GM03348 (cell line): ENCODE measurements at regions not wholly inside any gene's neighbourhood (a gene's known extent, or its start where the extent isn't known, plus 50 kb on each side); places are given as distances from the start of the nearest gene placed in this dataset.

Experiments used
- DNase-seq: peaks from one replicate; pipeline ENCODE4 v3.0.0; 2012; ENCODE audit warnings: low spot score

- peak; percentile 26 for DNase-seq
Observed at GRCh38 chr11:128095466-128095981, 491.8 kb downstream of the ETS1 start.

DNA sequence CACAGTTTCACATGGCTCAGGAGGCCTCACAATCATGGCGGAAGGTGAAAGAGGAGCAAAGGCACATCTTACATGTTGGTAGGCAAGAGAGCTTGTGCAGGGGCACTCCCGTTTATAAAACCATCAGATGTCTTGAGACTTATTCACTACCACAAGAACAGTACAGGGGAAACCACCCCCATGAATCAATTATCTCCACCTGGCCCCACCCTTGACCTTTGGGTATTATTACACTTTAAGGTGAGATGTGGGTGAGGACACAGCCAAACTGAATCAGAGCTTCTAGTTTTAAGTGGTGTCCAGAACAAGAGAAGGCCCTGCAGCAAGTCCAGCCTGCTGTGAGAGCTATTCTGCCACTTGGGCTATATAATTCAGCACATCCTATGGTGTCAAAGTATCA is 493.7 kb downstream of the ETS1 start:
- no peak for DNase-seq

GRCh38 chr11:128089962-128090361 is 497.4 kb downstream of the ETS1 start:
- DNase-seq, result no peak

GRCh38 chr11:128086794-128087193 is 500.6 kb downstream of the ETS1 start:
- no peak for DNase-seq

DNA sequence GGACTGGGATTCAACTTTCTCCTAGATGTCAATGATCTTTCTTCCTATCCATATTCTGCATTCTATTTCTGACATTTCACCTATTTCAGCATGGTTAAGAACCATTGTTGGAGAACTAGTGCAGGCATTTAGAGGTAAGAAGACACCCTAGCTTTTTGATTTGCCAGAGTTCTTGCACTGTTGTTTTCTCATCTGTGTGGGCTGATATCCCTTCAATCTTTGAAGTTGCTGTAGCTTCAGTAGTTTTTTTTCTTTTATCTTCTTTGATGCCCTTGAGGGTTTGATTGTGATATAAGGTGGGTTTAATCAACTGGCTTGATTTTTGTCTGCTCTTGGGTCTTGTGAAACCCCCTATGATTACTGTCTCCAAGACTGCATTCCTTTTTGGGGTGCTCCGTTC is 502.1 kb downstream of the ETS1 start:
- DNase-seq, result no peak

DNA sequence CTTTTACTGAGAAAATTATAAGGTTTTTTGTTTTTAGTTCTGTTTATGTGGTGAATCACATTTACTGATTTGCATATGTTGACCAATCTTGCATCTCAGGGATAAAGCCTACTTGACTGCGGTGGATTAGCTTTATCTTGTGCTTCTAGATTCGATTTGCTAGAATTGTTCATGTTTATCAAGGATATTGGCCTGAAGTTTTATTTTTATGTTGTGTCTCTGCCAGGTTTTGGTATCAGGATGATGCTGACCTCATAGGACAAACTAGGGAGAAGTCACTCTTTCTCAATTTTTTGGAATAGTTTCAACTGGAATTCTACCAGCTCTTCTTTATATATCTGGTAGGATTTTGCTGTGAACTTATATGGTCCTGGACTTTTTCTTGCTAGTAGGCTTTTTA is 504.8 kb downstream of the ETS1 start:
- DNase-seq, result no peak

- no peak for DNase-seq
Observed at GRCh38 chr11:128069665-128070064, 517.7 kb downstream of the ETS1 start.

- no peak for DNase-seq
Observed at GRCh38 chr11:128067780-128068179, 519.6 kb downstream of the ETS1 start.

- DNase-seq, result no peak
Observed at GRCh38 chr11:128066399-128066798, 521.0 kb downstream of the ETS1 start.

GRCh38 chr11:128061281-128061871 is 526.0 kb downstream of the ETS1 start:
- DNase-seq, result no peak

DNA sequence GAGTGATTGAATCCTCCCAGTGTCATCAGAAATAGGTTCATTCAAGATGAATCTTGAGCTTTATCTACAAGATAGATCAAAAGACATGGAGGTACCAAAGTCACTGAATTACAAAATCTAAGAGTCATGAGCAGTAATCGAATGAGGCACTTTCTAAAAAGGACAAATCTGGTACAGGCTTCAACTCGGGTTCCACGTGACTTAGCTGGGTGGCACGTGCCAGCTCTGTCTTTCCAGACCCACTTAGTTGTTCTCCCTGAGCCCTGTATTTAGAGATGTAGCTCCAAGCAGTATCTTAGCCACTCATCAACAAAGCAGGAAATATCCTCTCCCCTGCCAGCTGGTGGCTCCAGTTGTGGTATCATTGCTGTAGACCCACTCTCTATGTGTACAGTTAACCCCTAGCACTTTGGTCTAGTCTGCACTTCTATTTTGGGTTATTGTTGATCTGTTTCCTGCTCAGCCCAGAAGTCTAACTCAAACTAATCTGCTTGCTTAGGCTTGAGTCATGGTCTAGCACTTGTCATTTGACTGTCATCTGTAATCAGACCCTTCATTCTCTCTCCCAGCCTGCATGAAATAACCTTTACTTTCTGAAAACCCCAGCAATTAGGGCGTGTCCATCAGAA is 528.7 kb downstream of the ETS1 start:
- DNase-seq, result no peak

GRCh38 chr11:128057786-128058395 is 529.5 kb downstream of the ETS1 start:
- DNase-seq, result no peak

GRCh38 chr11:128055576-128056217 is 531.7 kb downstream of the ETS1 start:
- DNase-seq, result no peak

DNA sequence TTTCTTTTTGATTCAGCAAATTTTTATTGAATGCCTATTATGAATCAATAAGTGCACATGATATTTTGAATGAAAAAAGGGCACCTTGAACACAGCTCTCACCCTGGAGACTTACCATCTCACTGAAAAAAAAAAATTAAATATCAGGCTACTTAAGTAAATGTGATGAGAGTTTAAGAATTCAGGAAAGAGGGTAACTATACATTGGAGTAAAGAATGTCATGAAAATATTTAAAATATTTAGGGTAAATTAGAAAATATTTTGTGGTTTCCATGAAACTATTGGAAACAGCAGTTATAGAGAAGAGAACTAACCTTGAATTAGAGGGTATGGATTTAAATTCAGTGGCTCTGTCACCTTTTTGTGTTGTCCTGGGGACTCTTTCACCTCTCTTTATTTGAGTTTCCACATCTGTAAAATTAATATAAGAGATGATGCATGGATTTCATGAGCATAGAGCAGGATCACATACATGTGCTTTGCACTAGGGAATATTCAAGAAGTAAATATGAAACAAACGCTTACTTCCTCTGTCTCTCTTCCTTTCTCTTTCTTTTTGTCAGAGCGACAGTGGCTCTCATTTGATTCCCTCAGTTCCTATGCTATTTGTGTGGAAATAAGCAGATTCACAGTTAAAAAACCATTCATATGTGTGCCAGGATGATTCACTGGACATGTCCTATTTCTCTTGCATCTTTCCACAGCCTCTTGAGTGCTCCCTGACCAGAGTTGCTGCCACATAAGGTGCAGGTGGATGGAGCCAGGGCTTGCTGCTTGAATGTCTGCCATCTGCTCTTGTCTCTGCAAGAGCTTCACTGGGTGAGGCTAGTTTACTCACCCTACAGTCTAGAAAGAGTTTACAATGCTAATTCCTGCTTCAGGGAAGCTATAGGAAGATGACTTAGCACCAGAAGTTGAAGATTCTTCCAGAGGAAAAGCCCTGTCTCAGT is 533.1 kb downstream of the ETS1 start:
- DNase-seq, result peak; percentile 28

DNA sequence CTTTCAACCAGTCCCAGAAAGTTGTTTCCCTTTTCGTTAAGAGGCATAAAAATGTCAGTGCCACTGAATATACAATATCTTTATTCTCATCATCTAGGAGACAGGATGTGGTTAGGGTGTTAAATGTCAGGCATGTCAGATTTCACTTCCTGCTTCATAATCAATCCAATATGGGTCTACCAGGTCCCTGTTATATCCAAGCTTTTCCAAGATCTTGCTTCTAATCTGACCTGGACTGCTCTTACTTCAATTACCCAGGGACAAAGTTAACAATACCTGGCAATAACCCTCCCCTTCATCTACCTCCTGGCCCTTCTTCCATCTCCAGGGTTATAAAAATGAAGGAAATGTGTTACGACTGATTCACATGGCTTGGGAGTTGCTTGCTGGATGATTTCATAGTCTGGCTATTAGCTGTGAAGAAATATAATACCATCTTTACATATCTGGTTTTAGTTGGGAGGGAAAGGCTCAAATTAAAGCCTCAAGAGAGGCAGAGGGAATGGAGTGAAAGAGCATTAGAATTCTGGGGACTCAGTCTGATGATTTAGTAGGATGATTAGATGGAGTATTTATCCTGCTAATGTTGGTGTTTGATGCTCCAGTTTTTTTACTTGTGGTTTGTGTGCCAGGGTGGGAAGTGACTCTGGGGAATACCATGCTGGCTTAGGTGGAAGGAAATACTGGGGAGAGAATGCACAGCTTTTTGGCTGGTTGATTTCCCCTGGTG is 534.3 kb downstream of the ETS1 start:
- DNase-seq, result peak; percentile 40

GRCh38 chr11:128048121-128048520 is 539.2 kb downstream of the ETS1 start:
- DNase-seq, result no peak

- DNase-seq, result no peak
Observed at GRCh38 chr11:128047026-128047425, 540.3 kb downstream of the ETS1 start.

GRCh38 chr11:128046213-128046612 is 541.1 kb downstream of the ETS1 start:
- DNase-seq, result no peak

DNA sequence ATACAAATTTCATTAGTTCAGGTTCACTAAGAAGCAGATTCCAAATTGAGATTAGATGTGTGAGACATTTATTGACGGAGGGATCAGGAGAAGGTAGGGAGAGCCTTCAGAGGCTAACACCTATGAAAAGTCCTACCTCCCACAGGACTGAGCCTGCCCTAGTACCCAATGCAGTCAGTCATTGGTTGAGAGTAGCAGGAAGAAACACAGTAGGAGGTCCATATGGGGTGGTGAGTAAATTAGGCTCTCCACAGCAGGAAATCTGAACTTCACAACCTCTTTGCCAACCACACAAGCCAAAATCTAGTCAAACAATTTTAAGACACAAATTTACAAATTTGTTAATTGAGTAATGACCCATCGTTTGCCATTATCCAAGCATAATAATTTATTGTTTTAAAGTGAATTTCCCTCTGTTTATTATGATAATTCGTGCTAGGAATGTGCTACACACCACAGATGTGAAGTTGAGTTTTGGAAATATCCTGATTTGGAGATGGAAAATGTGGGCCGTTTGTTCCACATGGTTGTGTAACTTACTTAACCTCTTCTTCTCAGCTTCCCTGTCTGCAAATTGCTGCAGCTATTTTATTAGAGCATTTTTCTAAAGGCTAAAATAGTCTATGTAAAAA is 542.1 kb downstream of the ETS1 start:
- peak; percentile 13 for DNase-seq

GRCh38 chr11:128042290-128042751 is 545.0 kb downstream of the ETS1 start:
- DNase-seq, result no peak

GRCh38 chr11:128040603-128041002 is 546.8 kb downstream of the ETS1 start:
- peak; percentile 39 for DNase-seq
